ENCODE measurements at regions not wholly inside any gene's neighbourhood (a gene's known extent, or its start where the extent isn't known, plus 50 kb on each side); places are given as distances from the start of the nearest gene placed in this dataset.

- TF ChIP-seq POLR2A (IDR thresholded peaks at IDR 0.05) (no peak), CTCF (IDR thresholded peaks at IDR 0.05) (no peak), POLR2AphosphoS5 (IDR thresholded peaks at IDR 0.05) (no peak)
Measured at GRCh38 chr1:90781534-90781933, 64.4 kb upstream of the BARHL2 start.
